ENCODE measurements at regions not wholly inside any gene's neighbourhood (a gene's known extent, or its start where the extent isn't known, plus 50 kb on each side); places are given as distances from the start of the nearest gene placed in this dataset.

- no peaks in the 10 kb centered on the region for H3K79me2 ChIP-seq (ENCODE audit: control insufficient read depth, insufficient read depth, low read length)
- ATAC-seq (no peak), DNase-seq (ENCODE audit: low read depth, low spot score) (no peak), FAIRE-seq (no peak)
- no peaks in the 10 kb centered on the region for H3K36me3 ChIP-seq (ENCODE audit: control insufficient read depth in 2 of 2, insufficient read depth in 2 of 2, low read length in 1 of 2)
- no peak overlapping the region for H3K27ac ChIP-seq (ENCODE audit: control insufficient read depth, insufficient read depth)
- in situ Hi-C loops (cut with MboI) (no loop called here), intact Hi-C loops (cut with micrococcal nuclease; ENCODE audit: unreplicated experiment) (loop anchor here (10.0 kb wide), 1 partner anchor 415 kb away; no protein-coding TSS in a partner anchor)
- CTCF ChIA-PET, result no interaction called here
- no TSS peak for BruUV-seq (replicated peaks)
- H3K4me3 ChIP-seq, result no peak overlapping the region
- no peak overlapping the region for H2AFZ ChIP-seq (ENCODE audit: control insufficient read depth, low read depth, low read length)
- POLR2A ChIA-PET, result no interaction called here
- no peaks in the 10 kb centered on the region for H4K20me1 ChIP-seq (ENCODE audit: control insufficient read depth, insufficient read depth)
- RAD21 ChIA-PET (ENCODE audit: unreplicated experiment), result interaction anchor here (0.9 kb wide), 1 partner anchor 40 kb away, joined by 3 read pairs; no protein-coding TSS in a partner anchor
- no peaks in the 10 kb centered on the region for H3K27me3 ChIP-seq (replicated peaks in 1 of 2; ENCODE audit: control insufficient read depth in 2 of 2, insufficient read depth in 2 of 2, low read length in 1 of 2)
- no peaks in the 10 kb centered on the region for H3K4me1 ChIP-seq (ENCODE audit: control insufficient read depth, insufficient read depth, low read length)
- H3K4me2 ChIP-seq (ENCODE audit: control insufficient read depth, insufficient read depth), result no peak overlapping the region
- H3K9me3 ChIP-seq (replicated peaks; ENCODE audit: control insufficient read depth, insufficient read depth, low read length), result no peaks in the 10 kb centered on the region; the same call in 2 of the 3 replicates
- TF ChIP-seq ZBED1 (IDR thresholded peaks at IDR 0.05; ENCODE audit: borderline replicate concordance) (no peak), NFIC (IDR thresholded peaks at IDR 0.05; ENCODE audit: low read depth, low read length) (no peak), TAF1 (IDR thresholded peaks at IDR 0.05; ENCODE audit: borderline replicate concordance, low read depth, low read length) (no peak), MTA3 (IDR thresholded peaks at IDR 0.05; ENCODE audit: borderline replicate concordance, low read length) (no peak), CREM (IDR thresholded peaks at IDR 0.05; ENCODE audit: low read depth) (no peak), SMC3 (IDR thresholded peaks at IDR 0.05; ENCODE audit: borderline replicate concordance, low read length) (no peak), E2F4 (IDR thresholded peaks at IDR 0.05; ENCODE audit: low read depth, low read length) (no peak), POLR2AphosphoS5 (IDR thresholded peaks at IDR 0.05; ENCODE audit: low read length) (no peak), STAT3 (IDR thresholded peaks at IDR 0.05; ENCODE audit: low read depth, low read length) (no peak), MYB (IDR thresholded peaks at IDR 0.05; ENCODE audit: borderline replicate concordance, low read depth, low read length) (no peak), MAX (IDR thresholded peaks at IDR 0.05; ENCODE audit: low read depth, low read length) (no peak), IRF4 (IDR thresholded peaks at IDR 0.05; ENCODE audit: low read depth, low read length) (no peak), POU2F2 (IDR thresholded peaks at IDR 0.05; ENCODE audit: borderline replicate concordance, low read depth, low read length) (no peak), HDAC2 (IDR thresholded peaks at IDR 0.05) (no peak), PML (IDR thresholded peaks at IDR 0.05; ENCODE audit: low read length) (no peak), ZBTB33 (IDR thresholded peaks at IDR 0.05) (no peak)
- no peak overlapping the region for H3K9ac ChIP-seq (ENCODE audit: control insufficient read depth, insufficient read depth, low read length)
- SMC1A ChIA-PET (ENCODE audit: uncharacterized antibody, unreplicated experiment), result interaction anchor here (0.8 to 1.5 kb wide), 5 partner anchors 14 to 139 kb away, joined by 3 read pairs; no protein-coding TSS in a partner anchor
Observed at GRCh38 chr3:148360051-148360450, 337.7 kb upstream of the AGTR1 start.
